Skeletal muscle tissue (tissue), 3 donors: ENCODE measurements at regions not wholly inside any gene's neighbourhood (a gene's known extent, or its start where the extent isn't known, plus 50 kb on each side); places are given as distances from the start of the nearest gene placed in this dataset.

ENCODE experiments used
- H3K27ac ChIP-seq: one replicate; pipeline ENCODE4 v1.7.0; 2013; ENCODE audit warnings: mild to moderate bottlenecking, low read depth, low read length, inconsistent platforms
- H3K27me3 ChIP-seq, 3 donors: one replicate each; pipeline ENCODE4 v1.7.0; 2013; ENCODE audit warnings: low read length in 3 of 3; ENCODE audit not compliant: control insufficient read depth in 3 of 3, insufficient read depth in 3 of 3
- H3K36me3 ChIP-seq, 3 donors: one replicate each; pipeline ENCODE4 v1.7.0; 2013; ENCODE audit warnings: low read length in 3 of 3; ENCODE audit not compliant: control insufficient read depth in 3 of 3, insufficient read depth in 3 of 3
- H3K4me1 ChIP-seq, 3 donors: one replicate each; pipeline ENCODE4 v1.7.0; 2013; ENCODE audit warnings: low read length in 3 of 3, mild to moderate bottlenecking in 3 of 3; ENCODE audit not compliant: control insufficient read depth in 3 of 3, insufficient read depth in 3 of 3
- H3K4me3 ChIP-seq, 3 donors: one replicate each; pipeline ENCODE4 v1.7.0; 2013; ENCODE audit warnings: low read length in 3 of 3
- H3K9ac ChIP-seq, 3 donors: one replicate each; pipeline ENCODE4 v1.7.0; 2013; ENCODE audit warnings: low read length in 3 of 3, mild to moderate bottlenecking in 3 of 3, moderate library complexity in 2 of 3, low read depth in 1 of 3
- H3K9me3 ChIP-seq, 3 donors: one replicate each; pipeline ENCODE4 v1.7.0; 2013; ENCODE audit warnings: low read length in 3 of 3; ENCODE audit not compliant: control insufficient read depth in 3 of 3
- donor health status: Osteomylitis.

GRCh38 chr14:86057018-86057667 lies 527.2 kb downstream of the FLRT2 start:
- Histone ChIP-seq H3K36me3 (no peaks in the 10 kb centered on the region), H3K9ac (no peak overlapping the region), H3K4me3 (no peak overlapping the region), H3K27me3 (no peaks in the 10 kb centered on the region), H3K4me1 (no peaks in the 10 kb centered on the region), H3K9me3 (no peaks in the 10 kb centered on the region), H3K27ac (no peak overlapping the region)

GRCh38 chr14:86055512-86056075 lies 525.6 kb downstream of the FLRT2 start:
- no peaks in the 10 kb centered on the region for H3K27me3 ChIP-seq
- no peaks in the 10 kb centered on the region for H3K9me3 ChIP-seq
- H3K27ac ChIP-seq: no peak overlapping the region
- H3K9ac ChIP-seq: no peak overlapping the region
- no peak overlapping the region for H3K4me3 ChIP-seq
- H3K36me3 ChIP-seq: no peaks in the 10 kb centered on the region
- H3K4me1 ChIP-seq: no peaks in the 10 kb centered on the region

GRCh38 chr14:86052868-86053267 lies 522.9 kb downstream of the FLRT2 start:
- H3K27ac ChIP-seq: no peak overlapping the region
- no peak overlapping the region for H3K4me3 ChIP-seq
- H3K9ac ChIP-seq: no peak overlapping the region
- no peaks in the 10 kb centered on the region for H3K9me3 ChIP-seq
- H3K27me3 ChIP-seq: no peaks in the 10 kb centered on the region
- H3K4me1 ChIP-seq: no peaks in the 10 kb centered on the region
- no peaks in the 10 kb centered on the region for H3K36me3 ChIP-seq

- no peak overlapping the region for H3K27ac ChIP-seq
- H3K36me3 ChIP-seq: no peaks in the 10 kb centered on the region
- no peaks in the 10 kb centered on the region for H3K9me3 ChIP-seq
- no peaks in the 10 kb centered on the region for H3K27me3 ChIP-seq
- no peaks in the 10 kb centered on the region for H3K4me1 ChIP-seq
- H3K9ac ChIP-seq: no peak overlapping the region
- no peak overlapping the region for H3K4me3 ChIP-seq
Observed at GRCh38 chr14:86050757-86051156, 520.8 kb downstream of the FLRT2 start.

- H3K4me1 ChIP-seq: no peaks in the 10 kb centered on the region
- no peak overlapping the region for H3K27ac ChIP-seq
- no peak overlapping the region for H3K9ac ChIP-seq
- no peaks in the 10 kb centered on the region for H3K36me3 ChIP-seq
- no peaks in the 10 kb centered on the region for H3K9me3 ChIP-seq
- H3K27me3 ChIP-seq: no peaks in the 10 kb centered on the region
- no peak overlapping the region for H3K4me3 ChIP-seq
Observed at GRCh38 chr14:86050072-86050683, 520.2 kb downstream of the FLRT2 start.

GRCh38 chr14:86039176-86039575 lies 509.2 kb downstream of the FLRT2 start:
- Histone ChIP-seq H3K27ac (no peak overlapping the region), H3K9me3 (no peaks in the 10 kb centered on the region), H3K4me1 (no peaks in the 10 kb centered on the region), H3K36me3 (no peaks in the 10 kb centered on the region), H3K9ac (no peak overlapping the region), H3K4me3 (no peak overlapping the region), H3K27me3 (no peaks in the 10 kb centered on the region)

- Histone ChIP-seq H3K4me3 (no peak overlapping the region), H3K27me3 (no peaks in the 10 kb centered on the region), H3K27ac (no peak overlapping the region), H3K36me3 (no peaks in the 10 kb centered on the region), H3K4me1 (no peaks in the 10 kb centered on the region), H3K9ac (no peak overlapping the region), H3K9me3 (no peaks in the 10 kb centered on the region)
Observed at GRCh38 chr14:86038387-86039042, 508.6 kb downstream of the FLRT2 start.

GRCh38 chr14:86035882-86036281 lies 505.9 kb downstream of the FLRT2 start:
- Histone ChIP-seq H3K4me3 (no peak overlapping the region), H3K4me1 (no peaks in the 10 kb centered on the region), H3K9ac (no peak overlapping the region), H3K27me3 (no peaks in the 10 kb centered on the region), H3K9me3 (no peaks in the 10 kb centered on the region), H3K36me3 (no peaks in the 10 kb centered on the region), H3K27ac (no peak overlapping the region)

- no peaks in the 10 kb centered on the region for H3K4me1 ChIP-seq
- H3K27me3 ChIP-seq: no peaks in the 10 kb centered on the region
- no peaks in the 10 kb centered on the region for H3K9me3 ChIP-seq
- H3K27ac ChIP-seq: no peak overlapping the region
- H3K4me3 ChIP-seq: no peak overlapping the region
- no peaks in the 10 kb centered on the region for H3K36me3 ChIP-seq
- no peak overlapping the region for H3K9ac ChIP-seq
Observed at GRCh38 chr14:86027990-86028389, 498.0 kb downstream of the FLRT2 start.

- H3K27me3 ChIP-seq: no peaks in the 10 kb centered on the region
- no peaks in the 10 kb centered on the region for H3K9me3 ChIP-seq
- no peak overlapping the region for H3K27ac ChIP-seq
- peaks cover 0 to 3% (median 0%) of the 10 kb centered on the region in 3 donors for H3K4me1 ChIP-seq
- no peaks in the 10 kb centered on the region for H3K36me3 ChIP-seq
- H3K9ac ChIP-seq: no peak overlapping the region
- no peak overlapping the region for H3K4me3 ChIP-seq
Observed at GRCh38 chr14:86027144-86027543, 497.2 kb downstream of the FLRT2 start.
